A673 (cell line): ENCODE measurements at regions not wholly inside any gene's neighbourhood (a gene's known extent, or its start where the extent isn't known, plus 50 kb on each side); places are given as distances from the start of the nearest gene placed in this dataset.

Source experiments
- BruUV-seq: library from RNA; stranded (reverse); fragments of 400-500 nt; replicated peaks from 2 replicates; lab custom pipeline; 2021; lab: Mats Ljungman, UMichigan
- CTCF ChIA-PET: fragments of 300-600 bp; sonication (Branson Sonifier 250); formaldehyde crosslinking; loops from one replicate; lab custom pipeline; 2022; ENCODE audit warnings: antibody characterized with exemption; lab: Charles Lee
- POLR2A ChIA-PET: fragments of 300-600 bp; sonication (Branson Sonifier 250); formaldehyde crosslinking; loops from one replicate; lab custom pipeline; 2022; ENCODE audit warnings: antibody characterized with exemption; ENCODE audit not compliant: low non-redundant PET; lab: Charles Lee
- DNase-seq: peaks from one replicate; pipeline ENCODE4 v3.0.0-alpha.2; 2015; ENCODE audit warnings: low spot score
- H3K27ac ChIP-seq: fragments of 200-600 bp; sonication (generic); 2 replicates; pipeline ENCODE4 v1.5.1; 2016; ENCODE audit warnings: mixed run types, low read depth, mild to moderate bottlenecking, mixed read lengths, antibody characterized with exemption, low read length; ENCODE audit not compliant: poor library complexity, severe bottlenecking
- H3K27me3 ChIP-seq: fragments of 200-600 bp; sonication (generic); replicated peaks from 2 replicates; pipeline ENCODE4 v1.6.1; 2017; ENCODE audit warnings: mixed run types, low read depth, mild to moderate bottlenecking, mixed read lengths, antibody characterized with exemption, low read length; ENCODE audit not compliant: insufficient read depth, poor library complexity
- H3K36me3 ChIP-seq: fragments of 200-600 bp; sonication (generic); 2 replicates; pipeline ENCODE4 v1.6.1; 2016; ENCODE audit warnings: mixed run types, mild to moderate bottlenecking, mixed read lengths, antibody characterized with exemption, low read length; ENCODE audit not compliant: insufficient read depth, poor library complexity, severe bottlenecking
- H3K4me1 ChIP-seq: fragments of 200-600 bp; sonication (generic); 2 replicates; pipeline ENCODE4 v1.6.1; 2017; ENCODE audit warnings: mixed run types, mild to moderate bottlenecking, mixed read lengths, antibody characterized with exemption, low read length; ENCODE audit not compliant: insufficient read depth, poor library complexity, severe bottlenecking
- H3K4me3 ChIP-seq: fragments of 200-600 bp; sonication (generic); 2 replicates; pipeline ENCODE4 v1.5.1; 2016; ENCODE audit warnings: low read depth, mixed run types, mild to moderate bottlenecking, mixed read lengths, low read length; ENCODE audit not compliant: poor library complexity, severe bottlenecking
- H3K9me3 ChIP-seq: fragments of 200-600 bp; sonication (generic); 2 replicates; pipeline ENCODE4 v1.6.1; 2016; ENCODE audit warnings: mixed run types, low read depth, mild to moderate bottlenecking, mixed read lengths, antibody characterized with exemption, low read length; ENCODE audit not compliant: poor library complexity, severe bottlenecking
- EZH2 ChIP-seq: fragments of 200-600 bp; sonication (generic); IDR thresholded peaks from 2 replicates; pipeline ENCODE4 v1.6.1; 2017; ENCODE audit warnings: borderline replicate concordance, low read depth, mild to moderate bottlenecking, mixed read lengths, antibody characterized with exemption, low read length; ENCODE audit not compliant: poor library complexity, severe bottlenecking
- intact Hi-C: fragments of 100-400 bp; cut with micrococcal nuclease; formaldehyde crosslinking; loops from one replicate; pipeline ENCODE4 v1.10.0; 2022; ENCODE audit not compliant: unreplicated experiment
- TF ChIP-seq, protein P1 (sequence below): fragments of 300-800, 200-600 bp; sonication (generic); conservative IDR thresholded peaks from 2 replicates; pipeline ENCODE4 v1.5.1; 2017; ENCODE audit warnings: low read depth, mild to moderate bottlenecking, antibody characterized with exemption, low read length, moderate library complexity, mixed read lengths

DNA sequence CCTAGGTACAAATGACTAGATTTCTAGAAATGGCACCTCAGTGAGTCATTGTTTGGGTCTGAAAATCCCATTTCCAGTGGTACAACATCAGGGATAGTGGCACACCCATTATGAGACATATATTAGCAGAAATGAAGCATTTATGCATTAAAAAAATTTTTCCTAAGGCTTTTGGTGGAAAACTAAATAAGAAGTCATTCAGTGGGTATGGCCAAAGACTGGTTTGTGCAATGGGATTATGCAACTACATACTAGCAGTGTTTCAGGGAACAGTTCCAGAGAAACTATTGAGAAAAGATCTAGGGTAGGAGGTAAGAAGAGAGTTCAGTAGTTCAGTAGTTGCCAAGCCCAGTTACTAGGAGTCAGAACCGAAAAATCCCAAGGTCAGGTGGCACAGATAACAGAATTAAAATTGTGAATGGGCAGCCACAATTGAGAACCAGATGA lies 106.5 kb upstream of the HAPLN1 start:
- no peak for DNase-seq
- no peaks in the 10 kb centered on the region for H3K4me1 ChIP-seq
- no TSS peak for BruUV-seq
- intact Hi-C loops: no loop called here
- POLR2A ChIA-PET: no interaction called here
- no peaks in the 10 kb centered on the region for H3K9me3 ChIP-seq
- CTCF ChIA-PET: no interaction called here
- no peak overlapping the region for H3K27ac ChIP-seq
- no peaks in the 10 kb centered on the region for H3K27me3 ChIP-seq
- TF ChIP-seq, protein P1, sequence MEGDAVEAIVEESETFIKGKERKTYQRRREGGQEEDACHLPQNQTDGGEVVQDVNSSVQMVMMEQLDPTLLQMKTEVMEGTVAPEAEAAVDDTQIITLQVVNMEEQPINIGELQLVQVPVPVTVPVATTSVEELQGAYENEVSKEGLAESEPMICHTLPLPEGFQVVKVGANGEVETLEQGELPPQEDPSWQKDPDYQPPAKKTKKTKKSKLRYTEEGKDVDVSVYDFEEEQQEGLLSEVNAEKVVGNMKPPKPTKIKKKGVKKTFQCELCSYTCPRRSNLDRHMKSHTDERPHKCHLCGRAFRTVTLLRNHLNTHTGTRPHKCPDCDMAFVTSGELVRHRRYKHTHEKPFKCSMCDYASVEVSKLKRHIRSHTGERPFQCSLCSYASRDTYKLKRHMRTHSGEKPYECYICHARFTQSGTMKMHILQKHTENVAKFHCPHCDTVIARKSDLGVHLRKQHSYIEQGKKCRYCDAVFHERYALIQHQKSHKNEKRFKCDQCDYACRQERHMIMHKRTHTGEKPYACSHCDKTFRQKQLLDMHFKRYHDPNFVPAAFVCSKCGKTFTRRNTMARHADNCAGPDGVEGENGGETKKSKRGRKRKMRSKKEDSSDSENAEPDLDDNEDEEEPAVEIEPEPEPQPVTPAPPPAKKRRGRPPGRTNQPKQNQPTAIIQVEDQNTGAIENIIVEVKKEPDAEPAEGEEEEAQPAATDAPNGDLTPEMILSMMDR: no peak
- no peaks in the 10 kb centered on the region for H3K36me3 ChIP-seq
- no peak overlapping the region for H3K4me3 ChIP-seq

DNA sequence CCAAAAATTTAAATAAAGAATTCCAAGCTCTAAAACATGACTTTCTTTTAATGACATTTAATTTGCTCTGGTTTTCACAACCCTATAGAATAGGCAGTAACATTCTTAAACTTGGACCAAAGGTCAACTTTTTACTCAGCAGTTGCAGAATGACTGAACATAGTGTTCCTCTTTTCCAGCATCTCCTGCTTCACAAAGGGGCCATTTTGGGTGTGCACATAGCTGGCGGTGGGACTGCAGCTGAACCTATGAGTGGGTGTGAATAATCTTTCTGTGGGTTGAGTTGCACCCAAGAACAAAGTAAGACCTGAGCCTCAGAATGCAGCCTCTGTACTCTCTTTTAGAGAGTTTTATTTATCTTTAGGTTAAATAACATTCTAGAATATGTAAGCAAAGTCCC lies 96.9 kb upstream of the HAPLN1 start:
- DNase-seq: no peak
- H3K36me3 ChIP-seq: no peaks in the 10 kb centered on the region
- TF ChIP-seq EZH2: no peak
- TF ChIP-seq, protein P1: no peak
- no peaks in the 10 kb centered on the region for H3K27me3 ChIP-seq
- ChIA-PET POLR2A (no interaction called here), CTCF (no interaction called here)
- no peak overlapping the region for H3K27ac ChIP-seq
- H3K4me3 ChIP-seq: no peak overlapping the region
- H3K9me3 ChIP-seq: peaks cover 5% of the 10 kb centered on the region
- no peaks in the 10 kb centered on the region for H3K4me1 ChIP-seq
- intact Hi-C loops: no loop called here
- BruUV-seq: no TSS peak

DNA sequence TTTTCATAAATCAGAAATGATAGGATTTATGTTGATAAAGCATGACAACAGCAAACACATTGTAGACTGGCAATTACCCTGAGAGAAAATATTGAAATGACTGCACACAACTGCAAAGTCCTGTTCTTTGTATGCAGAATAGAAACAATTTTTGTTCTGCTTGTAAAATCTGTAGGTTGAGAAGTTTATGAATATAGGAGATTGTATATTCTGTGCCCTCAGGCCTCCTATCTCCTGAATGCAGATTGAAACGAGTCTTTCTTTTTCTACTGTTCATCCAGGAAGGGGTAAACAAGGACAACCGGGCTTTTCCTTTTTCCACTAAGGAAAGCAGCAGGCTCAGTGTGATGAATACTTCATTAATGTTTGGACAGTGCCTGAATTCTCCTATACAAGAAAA lies 95.0 kb upstream of the HAPLN1 start:
- no peaks in the 10 kb centered on the region for H3K27me3 ChIP-seq
- TF ChIP-seq EZH2: no peak
- TF ChIP-seq, protein P1: no peak
- no peaks in the 10 kb centered on the region for H3K36me3 ChIP-seq
- BruUV-seq: no TSS peak
- ChIA-PET POLR2A (no interaction called here), CTCF (no interaction called here)
- H3K9me3 ChIP-seq: peaks cover 5% of the 10 kb centered on the region
- no peaks in the 10 kb centered on the region for H3K4me1 ChIP-seq
- no peak overlapping the region for H3K27ac ChIP-seq
- intact Hi-C loops: no loop called here
- DNase-seq: no peak
- H3K4me3 ChIP-seq: no peak overlapping the region
